Mesendoderm (in vitro differentiated cells): ENCODE measurements at regions not wholly inside any gene's neighbourhood (a gene's known extent, or its start where the extent isn't known, plus 50 kb on each side); places are given as distances from the start of the nearest gene placed in this dataset.
"Not testable (repeated sequence)": the region's sequence is repeated elsewhere in the genome, so short reads cannot be mapped to it uniquely, and the experiment has no call there.

Experiments
- DNase-seq: peaks from one replicate; pipeline ENCODE4 v3.0.0; 2013
- H2AK5ac ChIP-seq: 2 replicates; pipeline ENCODE4 v1.6.1; 2013; ENCODE audit warnings: low read length, inconsistent platforms
- H2BK120ac ChIP-seq: 2 replicates; pipeline ENCODE4 v1.6.1; 2013; ENCODE audit warnings: low read depth, mild to moderate bottlenecking, low read length, moderate library complexity, mixed read lengths
- H2BK15ac ChIP-seq: replicated peaks from 2 replicates; pipeline ENCODE4 v1.6.1; 2013; ENCODE audit warnings: low read depth, mild to moderate bottlenecking, moderate library complexity
- H2BK5ac ChIP-seq: 2 replicates; pipeline ENCODE4 v1.6.1; 2013; ENCODE audit warnings: low read length, inconsistent platforms
- H3K18ac ChIP-seq: 2 replicates; pipeline ENCODE4 v1.6.1; 2013; ENCODE audit warnings: mild to moderate bottlenecking, low read length, mixed read lengths
- H3K23ac ChIP-seq: one replicate; pipeline ENCODE4 v1.6.1; 2013; ENCODE audit warnings: low read length
- H3K27ac ChIP-seq: 2 replicates; pipeline ENCODE4 v1.5.1; 2013; ENCODE audit warnings: low read depth, mild to moderate bottlenecking, inconsistent platforms, low read length, moderate library complexity
- H3K27me3 ChIP-seq: 2 replicates; pipeline ENCODE4 v1.6.1; 2013; ENCODE audit warnings: low read length, control low read depth, mild to moderate bottlenecking, inconsistent platforms; ENCODE audit not compliant: insufficient read depth, poor library complexity
- H3K36me3 ChIP-seq: 2 replicates; pipeline ENCODE4 v1.6.1; 2013; ENCODE audit warnings: low read length, inconsistent platforms; ENCODE audit not compliant: control insufficient read depth, insufficient read depth
- H3K4ac ChIP-seq: one replicate; pipeline ENCODE4 v1.6.1; 2013; ENCODE audit warnings: low read depth, mild to moderate bottlenecking, low read length, moderate library complexity
- H3K4me1 ChIP-seq: 2 replicates; pipeline ENCODE4 v1.6.1; 2013; ENCODE audit warnings: low read depth, low read length, inconsistent platforms; ENCODE audit not compliant: control insufficient read depth
- H3K4me2 ChIP-seq: 2 replicates; pipeline ENCODE4 v1.6.1; 2013; ENCODE audit warnings: low read length
- H3K4me3 ChIP-seq: 2 replicates; pipeline ENCODE4 v1.5.1; 2013; ENCODE audit warnings: mild to moderate bottlenecking, low read length
- H3K56ac ChIP-seq: one replicate; pipeline ENCODE4 v1.6.1; 2013; ENCODE audit warnings: low read length
- H3K79me1 ChIP-seq: 2 replicates; pipeline ENCODE4 v1.6.1; 2013; ENCODE audit warnings: low read length, inconsistent platforms
- H3K79me2 ChIP-seq: 2 replicates; pipeline ENCODE4 v1.6.1; 2013; ENCODE audit warnings: mild to moderate bottlenecking, low read length; ENCODE audit not compliant: control insufficient read depth, insufficient read depth
- H3K9ac ChIP-seq: 2 replicates; pipeline ENCODE4 v1.6.1; 2013; ENCODE audit warnings: low read length, inconsistent platforms
- H4K5ac ChIP-seq: one replicate; pipeline ENCODE4 v1.6.1; 2013; ENCODE audit warnings: low read length
- H4K8ac ChIP-seq: one replicate; pipeline ENCODE4 v1.6.1; 2013; ENCODE audit warnings: low read depth, mild to moderate bottlenecking, control low read depth, low read length, moderate library complexity
- WGBS: extraction: QIAGEN DNeasy Blood & Tissue Kit; methylation state at CpG from one replicate; pipeline ENCODE4 v1.1.7; 2013; ENCODE audit warnings: low lambda C conversion rate, missing lambda C conversion rate; ENCODE audit not compliant: insufficient coverage; ENCODE audit errors: extremely low coverage; 5-methylcytosine and 5-hydroxymethylcytosine counted together

DNA sequence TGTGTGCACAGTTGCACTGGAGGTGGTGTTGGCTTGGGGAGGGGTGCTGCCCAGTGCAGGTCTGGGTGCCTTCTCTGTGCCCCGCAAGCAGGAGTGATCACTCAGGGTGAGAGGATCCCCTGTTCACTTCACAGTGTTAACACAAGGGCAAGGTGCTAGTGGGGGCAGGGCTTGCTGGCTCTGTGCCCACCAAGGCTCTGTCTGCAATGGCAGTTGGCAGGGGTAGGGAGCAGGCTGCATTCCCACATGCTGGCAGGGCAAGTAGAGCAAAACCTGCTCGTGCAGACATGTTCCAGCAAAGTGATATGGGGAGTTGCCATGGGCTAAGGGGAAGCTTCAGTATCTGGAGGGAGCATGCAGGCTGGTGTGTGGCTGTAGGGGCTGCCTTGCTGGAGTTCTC lies 428.0 kb downstream of the ZNF674 start:
- H3K18ac ChIP-seq, result no peak overlapping the region
- H3K79me2 ChIP-seq, result no peaks in the 10 kb centered on the region
- H2AK5ac ChIP-seq, result no peak overlapping the region
- no peak overlapping the region for H3K4ac ChIP-seq
- H2BK120ac ChIP-seq, result no peak overlapping the region
- H3K4me2 ChIP-seq, result no peak overlapping the region
- H3K56ac ChIP-seq, result no peak overlapping the region
- no peak overlapping the region for H2BK5ac ChIP-seq
- H3K27me3 ChIP-seq, result no peaks in the 10 kb centered on the region
- no peak overlapping the region for H3K9ac ChIP-seq
- WGBS, result no CpG with 5 or more reads among the region's 2 CpGs
- H3K36me3 ChIP-seq, result no peaks in the 10 kb centered on the region
- H3K79me1 ChIP-seq, result no peaks in the 10 kb centered on the region
- H3K4me3 ChIP-seq, result no peak overlapping the region
- H4K8ac ChIP-seq, result no peak overlapping the region
- H3K23ac ChIP-seq, result no peak overlapping the region
- no peak overlapping the region for H4K5ac ChIP-seq
- no peak for DNase-seq
- H3K4me1 ChIP-seq, result no peaks in the 10 kb centered on the region
- no peak overlapping the region for H2BK15ac ChIP-seq
- no peak overlapping the region for H3K27ac ChIP-seq

DNA sequence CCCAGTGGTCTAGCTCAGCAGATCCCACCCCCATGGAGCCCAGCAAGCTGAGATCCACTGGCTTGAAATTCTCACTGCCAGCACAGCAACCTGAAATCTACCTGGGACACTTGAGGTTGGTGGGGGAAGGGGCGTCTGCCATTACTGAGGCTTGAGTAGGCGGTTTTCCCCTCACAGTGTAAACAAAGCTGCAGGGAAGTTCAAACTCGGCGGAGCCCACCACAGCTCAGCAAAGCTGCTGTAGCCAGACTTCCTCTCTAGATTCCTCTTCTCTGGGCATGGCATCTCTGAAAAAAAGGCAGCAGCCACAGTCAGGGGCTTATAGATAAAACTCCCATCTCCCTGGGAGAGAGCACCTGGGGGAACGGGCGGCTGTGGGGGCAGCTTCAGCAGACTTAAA lies 457.9 kb downstream of the ZNF674 start:
- H3K9ac ChIP-seq, H3K79me2 ChIP-seq, H2BK120ac ChIP-seq, H3K4me1 ChIP-seq, H3K36me3 ChIP-seq, H3K27ac ChIP-seq, H3K23ac ChIP-seq, H4K5ac ChIP-seq, H2AK5ac ChIP-seq, H3K4me3 ChIP-seq, H2BK15ac ChIP-seq, H3K18ac ChIP-seq, H3K4me2 ChIP-seq, H4K8ac ChIP-seq, DNase-seq, H3K27me3 ChIP-seq, H3K4ac ChIP-seq, H3K79me1 ChIP-seq, H3K56ac ChIP-seq, H2BK5ac ChIP-seq: not testable (repeated sequence)
- WGBS, result no CpG with 5 or more reads among the region's 6 CpGs

DNA sequence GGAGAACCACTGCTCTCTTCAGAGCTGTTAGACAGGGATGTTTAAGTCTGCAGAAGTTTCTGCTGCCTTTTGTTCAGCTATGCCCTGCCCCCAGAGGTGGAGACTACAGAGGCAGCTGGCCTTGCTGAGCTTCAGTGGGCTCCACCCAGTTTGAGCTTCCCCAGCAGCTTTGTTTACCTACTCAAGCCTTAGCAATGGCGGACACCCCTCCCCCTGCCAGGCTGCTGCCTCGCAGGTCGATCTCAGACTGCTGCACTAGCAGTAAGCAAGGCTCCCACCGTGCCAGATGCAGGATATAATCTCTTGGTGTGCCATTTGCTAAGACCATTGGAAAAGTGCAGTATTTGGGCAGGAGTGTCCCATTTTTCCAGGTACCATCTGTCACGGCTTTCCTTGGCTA lies 465.1 kb downstream of the ZNF674 start:
- not testable (repeated sequence) for H3K79me1 ChIP-seq, H3K4me1 ChIP-seq, H3K9ac ChIP-seq, H3K4ac ChIP-seq, H3K27ac ChIP-seq, H3K4me2 ChIP-seq, H2BK120ac ChIP-seq, H4K5ac ChIP-seq, H3K23ac ChIP-seq, H4K8ac ChIP-seq, H3K36me3 ChIP-seq, H3K18ac ChIP-seq, H3K79me2 ChIP-seq, H3K4me3 ChIP-seq, H2BK15ac ChIP-seq, DNase-seq, H2BK5ac ChIP-seq, H3K56ac ChIP-seq, H3K27me3 ChIP-seq, H2AK5ac ChIP-seq
- no CpG with 5 or more reads among the region's 5 CpGs for WGBS

DNA sequence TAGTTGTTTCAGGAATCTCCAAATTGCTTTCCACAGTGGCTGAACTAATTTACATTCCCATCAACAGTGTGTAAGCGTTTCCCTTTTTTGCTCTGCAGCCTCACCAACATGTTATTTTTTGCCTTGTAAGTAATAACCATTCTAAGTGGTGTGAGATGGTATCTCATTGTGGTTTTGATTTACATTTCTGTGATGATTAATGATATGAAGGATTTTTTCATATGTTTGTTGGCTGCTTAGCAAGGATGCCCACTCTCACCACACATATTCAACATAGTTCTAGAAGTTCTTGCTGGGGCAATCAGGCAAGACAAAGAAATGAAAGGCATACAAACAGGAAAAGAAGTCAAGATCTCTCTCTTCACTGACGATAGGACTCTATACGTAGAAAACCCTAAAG lies 472.4 kb downstream of the ZNF674 start:
- Histone ChIP-seq H4K5ac (no peak overlapping the region), H3K9ac (no peak overlapping the region), H3K23ac (no peak overlapping the region), H3K36me3 (no peaks in the 10 kb centered on the region), H2BK5ac (no peak overlapping the region), H2BK120ac (no peak overlapping the region), H3K79me1 (no peaks in the 10 kb centered on the region), H2AK5ac (no peak overlapping the region), H3K79me2 (no peaks in the 10 kb centered on the region), H3K4me3 (no peak overlapping the region), H3K27me3 (no peaks in the 10 kb centered on the region), H3K18ac (no peak overlapping the region), H3K56ac (no peak overlapping the region), H3K4me2 (no peak overlapping the region), H3K4ac (no peak overlapping the region), H4K8ac (no peak overlapping the region), H3K27ac (no peak overlapping the region), H2BK15ac (no peak overlapping the region), H3K4me1 (no peaks in the 10 kb centered on the region)
- no peak for DNase-seq
- WGBS, result no CpG with 5 or more reads among the region's 3 CpGs

DNA sequence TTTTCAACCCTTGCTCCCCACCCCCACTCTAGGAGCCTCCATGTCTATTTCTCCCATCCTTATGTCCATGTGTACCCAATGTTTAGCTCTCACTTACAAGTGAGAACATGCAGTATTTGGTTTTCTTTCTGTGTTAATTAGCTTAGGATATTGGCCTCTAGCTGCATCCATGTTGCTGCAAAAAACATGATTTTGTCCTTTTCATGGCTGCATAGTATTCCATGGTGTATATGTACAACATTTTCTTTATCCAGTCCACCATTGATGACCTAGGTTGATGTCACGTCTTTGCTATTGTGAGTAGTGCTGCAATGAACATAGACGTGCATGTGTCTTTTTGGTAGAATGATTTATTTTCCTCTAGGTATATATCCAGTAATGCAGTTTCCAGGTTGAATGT lies 472.8 kb downstream of the ZNF674 start:
- Histone ChIP-seq H3K9ac (no peak overlapping the region), H3K4me3 (no peak overlapping the region), H3K27ac (no peak overlapping the region), H3K4me2 (no peak overlapping the region), H3K23ac (no peak overlapping the region), H2AK5ac (no peak overlapping the region), H4K8ac (no peak overlapping the region), H2BK15ac (no peak overlapping the region), H3K36me3 (no peaks in the 10 kb centered on the region), H3K27me3 (no peaks in the 10 kb centered on the region), H3K4me1 (no peaks in the 10 kb centered on the region), H3K4ac (no peak overlapping the region), H4K5ac (no peak overlapping the region), H3K56ac (no peak overlapping the region), H3K79me1 (no peaks in the 10 kb centered on the region), H3K18ac (no peak overlapping the region), H2BK5ac (no peak overlapping the region), H3K79me2 (no peaks in the 10 kb centered on the region), H2BK120ac (no peak overlapping the region)
- DNase-seq, result no peak
- no CpG with 5 or more reads among the region's 2 CpGs for WGBS

DNA sequence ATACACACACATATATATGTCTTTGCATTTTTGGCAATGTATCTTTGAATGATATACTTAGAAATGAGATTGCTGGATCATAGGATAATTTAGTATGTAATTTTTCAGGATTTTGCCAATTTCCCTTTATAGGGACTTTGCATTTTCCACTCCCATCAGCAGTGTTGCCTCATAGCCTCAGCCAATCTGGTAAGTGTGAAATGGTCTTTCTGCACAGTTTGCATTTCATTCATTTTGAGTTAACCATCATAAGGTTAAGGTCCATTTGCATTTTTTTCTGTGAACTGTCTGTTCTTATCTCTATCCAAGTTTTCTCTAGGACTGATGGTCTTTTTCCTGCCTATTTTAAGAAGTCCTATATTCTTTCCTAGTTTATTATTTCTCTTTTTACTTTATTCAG lies 474.8 kb downstream of the ZNF674 start:
- H3K27ac ChIP-seq, result no peak overlapping the region
- no peak overlapping the region for H2BK5ac ChIP-seq
- no peak overlapping the region for H3K18ac ChIP-seq
- no peaks in the 10 kb centered on the region for H3K4me1 ChIP-seq
- H4K8ac ChIP-seq, result no peak overlapping the region
- no peak overlapping the region for H4K5ac ChIP-seq
- H3K27me3 ChIP-seq, result no peaks in the 10 kb centered on the region
- no peak overlapping the region for H3K23ac ChIP-seq
- H2AK5ac ChIP-seq, result no peak overlapping the region
- H3K79me2 ChIP-seq, result no peaks in the 10 kb centered on the region
- no peak for DNase-seq
- no peak overlapping the region for H3K9ac ChIP-seq
- no peaks in the 10 kb centered on the region for H3K79me1 ChIP-seq
- no peak overlapping the region for H3K56ac ChIP-seq
- no peak overlapping the region for H3K4ac ChIP-seq
- H3K4me3 ChIP-seq, result no peak overlapping the region
- H3K36me3 ChIP-seq, result no peaks in the 10 kb centered on the region
- no peak overlapping the region for H2BK120ac ChIP-seq
- no peak overlapping the region for H3K4me2 ChIP-seq
- no peak overlapping the region for H2BK15ac ChIP-seq
